ENCODE measurements at regions not wholly inside any gene's neighbourhood (a gene's known extent, or its start where the extent isn't known, plus 50 kb on each side); places are given as distances from the start of the nearest gene placed in this dataset.

DNA sequence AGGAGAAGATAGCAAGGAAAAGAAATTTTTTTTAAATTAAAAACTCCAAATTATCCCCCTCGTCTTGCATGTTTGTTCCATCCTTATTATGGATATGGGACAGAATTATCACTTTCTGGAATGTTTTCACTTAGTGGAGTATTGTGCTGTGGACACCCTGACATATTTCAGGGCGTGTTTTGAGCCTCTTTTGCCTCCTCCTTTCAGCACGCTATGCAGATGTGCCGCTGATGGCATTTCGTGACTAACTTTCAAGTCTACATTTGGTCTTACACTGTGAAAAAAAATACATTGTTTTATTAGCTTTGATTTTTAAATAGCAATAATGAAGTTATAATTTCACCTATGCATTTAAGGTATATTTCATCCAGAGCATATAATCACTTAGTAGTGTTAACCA is 738.7 kb downstream of the LTN1 start:
- H2AFZ ChIP-seq (ENCODE audit: insufficient read depth, low read depth, low read length, poor library complexity, severe bottlenecking): no peak overlapping the region
- no peaks in the 10 kb centered on the region for H3K36me3 ChIP-seq (replicated peaks in 1 of 2; ENCODE audit: control extremely low read depth in 1 of 2, control insufficient read depth in 1 of 2, extremely low read depth in 1 of 2, insufficient read depth in 2 of 2, low read length in 1 of 2)
- H4K20me1 ChIP-seq (ENCODE audit: control insufficient read depth, insufficient read depth, low read length, poor library complexity, severe bottlenecking): no peaks in the 10 kb centered on the region
- no peak for ATAC-seq (ENCODE audit: low read depth)
- no peak overlapping the region for H3K27ac ChIP-seq (ENCODE audit: low read length in 2 of 2)
- no peaks in the 10 kb centered on the region for H3K4me1 Mint-ChIP-seq
- no peaks in the 10 kb centered on the region for H3K79me2 ChIP-seq (ENCODE audit: control insufficient read depth, insufficient read depth, low read length)
- ChIA-PET POLR2A (no interaction called here), CTCF (no interaction called here)
- H3K9me3 Mint-ChIP-seq (ENCODE audit: insufficient read depth): no peaks in the 10 kb centered on the region
- no peak overlapping the region for H3K9ac ChIP-seq (ENCODE audit: low read length)
- H3K4me3 Mint-ChIP-seq: no peak overlapping the region
- H3K27me3 Mint-ChIP-seq: no peaks in the 10 kb centered on the region
- no peak for TF ChIP-seq EZH2 (IDR thresholded peaks at IDR 0.05; ENCODE audit: borderline replicate concordance, insufficient read depth, low read depth, low read length, poor library complexity, severe bottlenecking)
- TF ChIP-seq, protein P1, sequence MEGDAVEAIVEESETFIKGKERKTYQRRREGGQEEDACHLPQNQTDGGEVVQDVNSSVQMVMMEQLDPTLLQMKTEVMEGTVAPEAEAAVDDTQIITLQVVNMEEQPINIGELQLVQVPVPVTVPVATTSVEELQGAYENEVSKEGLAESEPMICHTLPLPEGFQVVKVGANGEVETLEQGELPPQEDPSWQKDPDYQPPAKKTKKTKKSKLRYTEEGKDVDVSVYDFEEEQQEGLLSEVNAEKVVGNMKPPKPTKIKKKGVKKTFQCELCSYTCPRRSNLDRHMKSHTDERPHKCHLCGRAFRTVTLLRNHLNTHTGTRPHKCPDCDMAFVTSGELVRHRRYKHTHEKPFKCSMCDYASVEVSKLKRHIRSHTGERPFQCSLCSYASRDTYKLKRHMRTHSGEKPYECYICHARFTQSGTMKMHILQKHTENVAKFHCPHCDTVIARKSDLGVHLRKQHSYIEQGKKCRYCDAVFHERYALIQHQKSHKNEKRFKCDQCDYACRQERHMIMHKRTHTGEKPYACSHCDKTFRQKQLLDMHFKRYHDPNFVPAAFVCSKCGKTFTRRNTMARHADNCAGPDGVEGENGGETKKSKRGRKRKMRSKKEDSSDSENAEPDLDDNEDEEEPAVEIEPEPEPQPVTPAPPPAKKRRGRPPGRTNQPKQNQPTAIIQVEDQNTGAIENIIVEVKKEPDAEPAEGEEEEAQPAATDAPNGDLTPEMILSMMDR (IDR thresholded peaks at IDR 0.05): no peak
- no peak overlapping the region for H3K4me3 ChIP-seq (ENCODE audit: control extremely low read depth in 1 of 5, extremely low read depth in 1 of 5, insufficient read depth in 1 of 5, low read depth in 2 of 5, low read length in 4 of 5)
- intact Hi-C loops (cut with micrococcal nuclease): no loop called here
- H3K27ac Mint-ChIP-seq: no peak overlapping the region
- no peak for DNase-seq
- no peaks in the 10 kb centered on the region for H3K9me3 ChIP-seq (ENCODE audit: control extremely low read depth in 1 of 3, control insufficient read depth in 2 of 3, insufficient read depth in 1 of 3, low read length in 2 of 3)
- no peaks in the 10 kb centered on the region for H3K4me1 ChIP-seq (ENCODE audit: control insufficient read depth in 2 of 2, insufficient read depth in 2 of 2, low read length in 2 of 2)
- no CpG with 5 or more reads among the region's 5 CpGs for WGBS (ENCODE audit: insufficient coverage)
- no peaks in the 10 kb centered on the region for H3K27me3 ChIP-seq (replicated peaks in 1 of 4; ENCODE audit: control extremely low read depth in 1 of 4, control insufficient read depth in 3 of 4, insufficient read depth in 4 of 4, low read length in 3 of 4)
- no peak overlapping the region for H3K4me2 ChIP-seq (replicated peaks; ENCODE audit: low read depth, low read length, poor library complexity, severe bottlenecking)

DNA sequence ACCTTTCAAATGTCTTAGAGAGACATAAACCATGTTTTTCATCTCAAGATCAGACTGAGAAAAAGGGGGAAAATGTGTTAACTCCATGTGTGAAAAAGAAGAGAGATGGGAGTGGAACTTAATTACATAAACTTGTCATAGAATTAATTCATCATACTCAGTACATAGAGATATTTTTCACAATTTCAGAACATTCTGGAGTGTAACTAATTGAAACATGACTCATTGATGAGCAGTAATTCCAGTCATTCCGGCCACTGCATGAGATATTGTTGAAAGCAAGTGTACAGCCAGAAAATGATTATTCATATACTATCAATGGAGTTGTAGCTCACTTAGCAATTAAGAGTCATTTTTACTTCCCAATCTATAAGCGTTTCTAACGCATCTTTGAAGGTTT is 739.3 kb downstream of the LTN1 start:
- no peaks in the 10 kb centered on the region for H3K27me3 Mint-ChIP-seq
- no peaks in the 10 kb centered on the region for H3K9me3 ChIP-seq (ENCODE audit: control extremely low read depth in 1 of 3, control insufficient read depth in 2 of 3, insufficient read depth in 1 of 3, low read length in 2 of 3)
- no peak for TF ChIP-seq EZH2 (IDR thresholded peaks at IDR 0.05; ENCODE audit: borderline replicate concordance, insufficient read depth, low read depth, low read length, poor library complexity, severe bottlenecking)
- TF ChIP-seq, protein P1 (IDR thresholded peaks at IDR 0.05): no peak
- H3K4me3 Mint-ChIP-seq: no peak overlapping the region
- H4K20me1 ChIP-seq (ENCODE audit: control insufficient read depth, insufficient read depth, low read length, poor library complexity, severe bottlenecking): no peaks in the 10 kb centered on the region
- no peaks in the 10 kb centered on the region for H3K36me3 ChIP-seq (replicated peaks in 1 of 2; ENCODE audit: control extremely low read depth in 1 of 2, control insufficient read depth in 1 of 2, extremely low read depth in 1 of 2, insufficient read depth in 2 of 2, low read length in 1 of 2)
- no peaks in the 10 kb centered on the region for H3K4me1 Mint-ChIP-seq
- no peak for ATAC-seq (ENCODE audit: low read depth)
- H3K9me3 Mint-ChIP-seq (ENCODE audit: insufficient read depth): no peaks in the 10 kb centered on the region
- ChIA-PET CTCF (no interaction called here), POLR2A (no interaction called here)
- no peak for DNase-seq
- H3K27ac ChIP-seq (ENCODE audit: low read length in 2 of 2): no peak overlapping the region
- no peak overlapping the region for H3K4me3 ChIP-seq (ENCODE audit: control extremely low read depth in 1 of 5, extremely low read depth in 1 of 5, insufficient read depth in 1 of 5, low read depth in 2 of 5, low read length in 4 of 5)
- intact Hi-C loops (cut with micrococcal nuclease): no loop called here
- no peak overlapping the region for H3K27ac Mint-ChIP-seq
- H3K79me2 ChIP-seq (ENCODE audit: control insufficient read depth, insufficient read depth, low read length): no peaks in the 10 kb centered on the region
- no CpG with 5 or more reads among the region's 3 CpGs for WGBS (ENCODE audit: insufficient coverage)
- H3K27me3 ChIP-seq (replicated peaks in 1 of 4; ENCODE audit: control extremely low read depth in 1 of 4, control insufficient read depth in 3 of 4, insufficient read depth in 4 of 4, low read length in 3 of 4): no peaks in the 10 kb centered on the region
- H3K4me1 ChIP-seq (ENCODE audit: control insufficient read depth in 2 of 2, insufficient read depth in 2 of 2, low read length in 2 of 2): no peaks in the 10 kb centered on the region
- H3K4me2 ChIP-seq (replicated peaks; ENCODE audit: low read depth, low read length, poor library complexity, severe bottlenecking): no peak overlapping the region
- no peak overlapping the region for H2AFZ ChIP-seq (ENCODE audit: insufficient read depth, low read depth, low read length, poor library complexity, severe bottlenecking)
- no peak overlapping the region for H3K9ac ChIP-seq (ENCODE audit: low read length)
